ENCODE measurements at regions not wholly inside any gene's neighbourhood (a gene's known extent, or its start where the extent isn't known, plus 50 kb on each side); places are given as distances from the start of the nearest gene placed in this dataset.
"Not testable (repeated sequence)": the region's sequence is repeated elsewhere in the genome, so short reads cannot be mapped to it uniquely, and the experiment has no call there.

GRCh38 chr18:59800897-59801296 lies 98.9 kb upstream of the PMAIP1 start:
- H3K9me3 ChIP-seq = no peaks in the 10 kb centered on the region
- H3K27me3 ChIP-seq = no peaks in the 10 kb centered on the region
- no peak overlapping the region for H3K4me3 ChIP-seq (ENCODE audit: low read depth in 1 of 2, low read length in 1 of 2)
- no peak for TF ChIP-seq CTCF (IDR thresholded peaks at IDR 0.05)
- no peaks in the 10 kb centered on the region for H3K36me3 ChIP-seq
- no peaks in the 10 kb centered on the region for H3K4me1 ChIP-seq (ENCODE audit: control insufficient read depth in 1 of 2, insufficient read depth in 1 of 2, low read depth in 1 of 2, low read length in 1 of 2)
- no peak overlapping the region for H3K27ac ChIP-seq

- Histone ChIP-seq H3K27me3 (no peaks in the 10 kb centered on the region), H3K36me3 (no peaks in the 10 kb centered on the region), H3K27ac (no peak overlapping the region), H3K9me3 (no peaks in the 10 kb centered on the region), H3K4me3 (ENCODE audit: low read depth in 1 of 2, low read length in 1 of 2) (no peak overlapping the region), H3K4me1 (ENCODE audit: control insufficient read depth in 1 of 2, insufficient read depth in 1 of 2, low read depth in 1 of 2, low read length in 1 of 2) (no peaks in the 10 kb centered on the region)
- TF ChIP-seq CTCF (IDR thresholded peaks at IDR 0.05) = no peak
Measured at GRCh38 chr18:59799383-59800015, 100.3 kb upstream of the PMAIP1 start.

- Histone ChIP-seq H3K9me3 (no peaks in the 10 kb centered on the region), H3K4me1 (ENCODE audit: control insufficient read depth in 1 of 2, insufficient read depth in 1 of 2, low read depth in 1 of 2, low read length in 1 of 2) (no peaks in the 10 kb centered on the region), H3K4me3 (ENCODE audit: low read depth in 1 of 2, low read length in 1 of 2) (no peak overlapping the region), H3K36me3 (no peaks in the 10 kb centered on the region), H3K27ac (no peak overlapping the region), H3K27me3 (no peaks in the 10 kb centered on the region)
- TF ChIP-seq CTCF (IDR thresholded peaks at IDR 0.05) = no peak
Measured at GRCh38 chr18:59795882-59796281, 98.7 kb upstream of the CCBE1 start.

GRCh38 chr18:59792353-59792752 lies 95.1 kb upstream of the CCBE1 start:
- Histone ChIP-seq H3K4me3 (ENCODE audit: low read depth in 1 of 2, low read length in 1 of 2) (no peak overlapping the region), H3K27ac (no peak overlapping the region), H3K9me3 (no peaks in the 10 kb centered on the region), H3K27me3 (no peaks in the 10 kb centered on the region), H3K4me1 (ENCODE audit: control insufficient read depth in 1 of 2, insufficient read depth in 1 of 2, low read depth in 1 of 2, low read length in 1 of 2) (no peaks in the 10 kb centered on the region), H3K36me3 (no peaks in the 10 kb centered on the region)
- TF ChIP-seq CTCF (IDR thresholded peaks at IDR 0.05) = no peak

- H3K4me3 ChIP-seq (ENCODE audit: low read depth in 1 of 2, low read length in 1 of 2); H3K4me1 ChIP-seq (ENCODE audit: control insufficient read depth in 1 of 2, insufficient read depth in 1 of 2, low read depth in 1 of 2, low read length in 1 of 2); H3K27me3 ChIP-seq; H3K9me3 ChIP-seq; H3K27ac ChIP-seq; H3K36me3 ChIP-seq: not testable (repeated sequence)
Measured at GRCh38 chr18:59790346-59790936, 93.2 kb upstream of the CCBE1 start.

GRCh38 chr18:59788791-59789106 lies 91.5 kb upstream of the CCBE1 start:
- Histone ChIP-seq H3K27me3 (no peaks in the 10 kb centered on the region), H3K9me3 (no peaks in the 10 kb centered on the region), H3K27ac (no peak overlapping the region), H3K36me3 (no peaks in the 10 kb centered on the region), H3K4me3 (ENCODE audit: low read depth in 1 of 2, low read length in 1 of 2) (no peak overlapping the region), H3K4me1 (ENCODE audit: control insufficient read depth in 1 of 2, insufficient read depth in 1 of 2, low read depth in 1 of 2, low read length in 1 of 2) (no peaks in the 10 kb centered on the region)
- no peak for TF ChIP-seq CTCF (IDR thresholded peaks at IDR 0.05)

Measured in neutrophil (primary cell).